GM12878 (cell line): ENCODE measurements at regions not wholly inside any gene's neighbourhood (a gene's known extent, or its start where the extent isn't known, plus 50 kb on each side); places are given as distances from the start of the nearest gene placed in this dataset.
"Not testable (repeated sequence)": the region's sequence is repeated elsewhere in the genome, so short reads cannot be mapped to it uniquely, and the experiment has no call there.

Source experiments
- ATAC-seq: fragments of 200-7000 bp; cut with Tn5 transposase; 3 replicates; pipeline ENCODE4 v1.9.1; 2020; ENCODE audit warnings: mild to moderate bottlenecking, moderate library complexity
- BruUV-seq: library from RNA; stranded (reverse); fragments of 400-500 nt; replicated peaks from 2 replicates; lab custom pipeline; 2021; lab: Mats Ljungman, UMichigan
- CTCF ChIA-PET: fragments of 300-600 bp; sonication (Branson Sonifier 250); formaldehyde crosslinking; extraction: SDS; loops from one replicate; lab custom pipeline; 2021; ENCODE audit warnings: inconsistent platforms; lab: Yijun Ruan, JAX
- POLR2A ChIA-PET: fragments of 350-600 bp; formaldehyde crosslinking; extraction: SDS; loops from one replicate; lab custom pipeline; 2021; ENCODE audit warnings: inconsistent platforms; lab: Charles Lee
- RAD21 ChIA-PET: fragments of 300-600 bp; sonication (Branson Sonifier 250); formaldehyde crosslinking; loops from one replicate; lab custom pipeline; 2023; ENCODE audit warnings: antibody characterized with exemption; ENCODE audit not compliant: unreplicated experiment; lab: Charles Lee
- SMC1A ChIA-PET: fragments of 300-600 bp; sonication (Branson Sonifier 250); formaldehyde crosslinking; loops from one replicate; lab custom pipeline; 2023; ENCODE audit not compliant: unreplicated experiment, uncharacterized antibody; lab: Charles Lee
- DNase-seq: peaks from one replicate; pipeline ENCODE4 v3.0.0-alpha.2; 2011; ENCODE audit warnings: low read depth, low spot score
- FAIRE-seq: peaks from 3 replicates; lab custom pipeline; 2011; peaks lifted over from hg19 to GRCh38; lab: Jason Lieb, UNC
- H2AFZ ChIP-seq: 2 replicates; pipeline ENCODE4 v1.6.0; 2011; ENCODE audit warnings: low read depth, low read length, control low read depth; ENCODE audit not compliant: control insufficient read depth
- H3K27ac ChIP-seq: 2 replicates; pipeline ENCODE4 v1.5.1; 2011; ENCODE audit warnings: control low read depth; ENCODE audit not compliant: control insufficient read depth, insufficient read depth
- H3K27me3 ChIP-seq, 2 experiments: replicated peaks in 1 of 2; 2 replicates each; pipeline versions ENCODE4 v1.6.0 to v1.6.1; 2011; ENCODE audit warnings: low read length in 1 of 2; ENCODE audit not compliant: control insufficient read depth in 2 of 2, insufficient read depth in 2 of 2
- H3K36me3 ChIP-seq, 2 experiments: 2 replicates each; pipeline ENCODE4 v1.5.1; 2011; ENCODE audit warnings: low read length in 1 of 2; ENCODE audit not compliant: control insufficient read depth in 2 of 2, insufficient read depth in 2 of 2
- H3K4me1 ChIP-seq: 2 replicates; pipeline ENCODE4 v1.6.1; 2011; ENCODE audit warnings: mild to moderate bottlenecking, low read length, moderate library complexity, mixed read lengths; ENCODE audit not compliant: control insufficient read depth, insufficient read depth
- H3K4me2 ChIP-seq: 2 replicates; pipeline ENCODE4 v1.6.0; 2011; ENCODE audit warnings: control low read depth; ENCODE audit not compliant: control insufficient read depth, insufficient read depth
- H3K4me3 ChIP-seq: fragments of 200-600 bp; sonication (generic); 2 replicates; pipeline ENCODE4 v1.5.1; 2016
- H3K79me2 ChIP-seq: 2 replicates; pipeline ENCODE4 v1.6.0; 2011; ENCODE audit warnings: low read length; ENCODE audit not compliant: control insufficient read depth, insufficient read depth
- H3K9ac ChIP-seq: 2 replicates; pipeline ENCODE4 v1.8.0; 2011; ENCODE audit warnings: low read length, control low read depth, mixed read lengths; ENCODE audit not compliant: control insufficient read depth, insufficient read depth
- H3K9me3 ChIP-seq: replicated peaks from 3 replicates; pipeline ENCODE4 v1.5.1; 2011; ENCODE audit warnings: mild to moderate bottlenecking, low read length; ENCODE audit not compliant: control insufficient read depth, insufficient read depth
- H4K20me1 ChIP-seq: 2 replicates; pipeline ENCODE4 v1.6.0; 2011; ENCODE audit not compliant: control insufficient read depth, insufficient read depth
- BMI1 ChIP-seq: fragments of 450-650 bp; IDR thresholded peaks from 2 replicates; pipeline ENCODE4 v1.6.1; 2016; ENCODE audit warnings: mild to moderate bottlenecking, moderate library complexity, borderline replicate concordance
- RFX5 ChIP-seq: IDR thresholded peaks from 2 replicates; pipeline ENCODE4 v1.6.1; 2011; ENCODE audit warnings: low read depth, low read length, improper control_type of control experiment
- SREBF1 ChIP-seq: IDR thresholded peaks from 2 replicates; pipeline ENCODE4 v1.6.1; 2012; ENCODE audit warnings: mild to moderate bottlenecking, low read length
- ZBTB11 ChIP-seq: fragments of 450-650 bp; formaldehyde crosslinking; IDR thresholded peaks from 2 replicates; pipeline ENCODE4 v1.5.0; 2022; ENCODE audit warnings: mild to moderate bottlenecking, missing genetic modification characterization
- WGBS: methylation state at CpG from one replicate; pipeline ENCODE4 v1.1.6; 2016; ENCODE audit warnings: low lambda C conversion rate; ENCODE audit not compliant: insufficient replicate concordance, insufficient coverage; ENCODE audit errors: missing lambda C conversion rate; 5-methylcytosine and 5-hydroxymethylcytosine counted together
- in situ Hi-C: fragments of 300-500 bp; cut with MboI; formaldehyde crosslinking; loops from 9 replicates; pipeline ENCODE4 v1.14.3; 2018; ENCODE audit warnings: mixed read lengths
- intact Hi-C: fragments of 100-400 bp; cut with micrococcal nuclease; formaldehyde crosslinking; loops from one replicate; pipeline ENCODE4 v1.14.2; 2022; ENCODE audit not compliant: unreplicated experiment

GRCh38 chr2:109722026-109722425 is 72.1 kb upstream of the RGPD5 start:
- Histone ChIP-seq H3K27ac (no peak overlapping the region), H4K20me1 (no peaks in the 10 kb centered on the region), H3K9me3 (no peaks in the 10 kb centered on the region; the same call in 2 of the 3 replicates), H3K4me1 (peaks cover 5% of the 10 kb centered on the region; the same call in 1 of the 2 replicates), H3K36me3 (no peaks in the 10 kb centered on the region), H3K27me3 (no peaks in the 10 kb centered on the region), H3K4me2 (no peak overlapping the region), H3K4me3 (no peak overlapping the region), H2AFZ (no peak overlapping the region), H3K9ac (no peak overlapping the region), H3K79me2 (no peaks in the 10 kb centered on the region)
- CTCF ChIA-PET, result no interaction called here
- 61% methylated on average over 5 of the region's 5 CpGs for WGBS
- TF ChIP-seq ZBTB11 (no peak), BMI1 (no peak), SREBF1 (no peak), RFX5 (no peak)
- no TSS peak for BruUV-seq
- ATAC-seq (no peak), DNase-seq (no peak), FAIRE-seq (no peak)
- POLR2A ChIA-PET, result no interaction called here
- in situ Hi-C loops (no loop called here), intact Hi-C loops (no loop called here)
- RAD21 ChIA-PET, result no interaction called here
- SMC1A ChIA-PET, result no interaction called here

- FAIRE-seq, ATAC-seq, H4K20me1 ChIP-seq, POLR2A ChIA-PET, BruUV-seq, H3K27ac ChIP-seq, H3K4me3 ChIP-seq, H3K27me3 ChIP-seq, H3K4me1 ChIP-seq, H3K36me3 ChIP-seq, DNase-seq, H3K79me2 ChIP-seq, H2AFZ ChIP-seq, RAD21 ChIA-PET, in situ Hi-C loops, H3K4me2 ChIP-seq, SMC1A ChIA-PET, H3K9ac ChIP-seq, H3K9me3 ChIP-seq, intact Hi-C loops: not testable (repeated sequence)
- 42% methylated on average over 3 of the region's 3 CpGs for WGBS
- CTCF ChIA-PET, result interaction anchor here (1.0 kb wide), 1 partner anchor 177 kb away, joined by 4 read pairs; no protein-coding TSS in a partner anchor
Measured at GRCh38 chr2:109722640-109723039, 71.5 kb upstream of the RGPD5 start.

- H3K27me3 ChIP-seq, ATAC-seq, H3K9me3 ChIP-seq, H3K27ac ChIP-seq, H4K20me1 ChIP-seq, DNase-seq, H3K4me1 ChIP-seq, FAIRE-seq, in situ Hi-C loops, H3K4me3 ChIP-seq, H3K79me2 ChIP-seq, H3K36me3 ChIP-seq, BruUV-seq, intact Hi-C loops, H3K9ac ChIP-seq, POLR2A ChIA-PET, RAD21 ChIA-PET, H2AFZ ChIP-seq, H3K4me2 ChIP-seq: not testable (repeated sequence)
- 88% methylated on average over 3 of the region's 3 CpGs for WGBS
- ChIA-PET SMC1A (interaction anchor here (1.2 kb wide), 1 partner anchor 10 kb away, joined by 6 read pairs; no protein-coding TSS in a partner anchor), CTCF (interaction anchor here (1.0 to 1.1 kb wide), 2 partner anchors 13 to 177 kb away, joined by 4 read pairs; no protein-coding TSS in a partner anchor)
Measured at GRCh38 chr2:109723153-109723552, 71.0 kb upstream of the RGPD5 start.
